IMR-90 (cell line): ENCODE measurements at regions not wholly inside any gene's neighbourhood (a gene's known extent, or its start where the extent isn't known, plus 50 kb on each side); places are given as distances from the start of the nearest gene placed in this dataset.

Experiments used
- ATAC-seq: fragments of 200-7000 bp; cut with Tn5 transposase; 2 replicates; pipeline ENCODE4 v1.9.1; 2020; ENCODE audit warnings: low read depth, mild to moderate bottlenecking, moderate library complexity
- BruUV-seq: library from RNA; stranded (reverse); fragments of 400-500 nt; replicated peaks from 2 replicates; lab custom pipeline; 2021; lab: Mats Ljungman, UMichigan
- CTCF ChIA-PET: fragments of 300-600 bp; formaldehyde crosslinking; extraction: SDS; loops from one replicate; lab custom pipeline; 2021; ENCODE audit warnings: antibody characterized with exemption; lab: Yijun Ruan, JAX
- POLR2A ChIA-PET: fragments of 300-600 bp; sonication (Branson Sonifier 250); formaldehyde crosslinking; loops from one replicate; lab custom pipeline; 2022; ENCODE audit warnings: antibody characterized with exemption; ENCODE audit not compliant: unreplicated experiment; lab: Charles Lee
- DNase-seq: peaks from one replicate; pipeline ENCODE4 v3.0.0; 2013
- H2AFZ ChIP-seq: replicated peaks from 2 replicates; pipeline ENCODE3; 2013; ENCODE audit warnings: low read length, mild to moderate bottlenecking; ENCODE audit not compliant: poor library complexity
- H2AK5ac ChIP-seq: 2 replicates; pipeline ENCODE4 v1.6.1; 2013; ENCODE audit warnings: low read depth, low read length, inconsistent platforms
- H2AK9ac ChIP-seq: replicated peaks from 2 replicates; pipeline ENCODE3; 2013; ENCODE audit warnings: mild to moderate bottlenecking, low read depth, low read length, moderate library complexity; ENCODE audit not compliant: poor library complexity
- H2BK120ac ChIP-seq: 2 replicates; pipeline ENCODE4 v1.6.1; 2013; ENCODE audit warnings: low read depth, low read length, inconsistent platforms
- H2BK15ac ChIP-seq: 3 replicates; pipeline ENCODE4 v1.6.1; 2013; ENCODE audit warnings: low read depth, low read length, inconsistent platforms
- H2BK20ac ChIP-seq: 2 replicates; pipeline ENCODE4 v1.6.1; 2013; ENCODE audit warnings: low read depth, mild to moderate bottlenecking, inconsistent platforms, low read length, moderate library complexity
- H2BK5ac ChIP-seq: 2 replicates; pipeline ENCODE4 v1.6.1; 2013; ENCODE audit warnings: mild to moderate bottlenecking, low read depth, low read length, inconsistent platforms; ENCODE audit not compliant: poor library complexity, severe bottlenecking
- H3K14ac ChIP-seq: replicated peaks from 2 replicates; pipeline ENCODE4 v1.6.1; 2013; ENCODE audit warnings: low read depth, low read length, inconsistent platforms
- H3K18ac ChIP-seq: 2 replicates; pipeline ENCODE4 v1.6.1; 2013; ENCODE audit warnings: low read depth, low read length, control low read depth
- H3K23ac ChIP-seq: 2 replicates; pipeline ENCODE4 v1.6.1; 2013; ENCODE audit warnings: low read depth, low read length, inconsistent platforms
- H3K27ac ChIP-seq: 2 replicates; pipeline ENCODE4 v1.5.1; 2013; ENCODE audit warnings: mild to moderate bottlenecking, control low read depth, low read length; ENCODE audit not compliant: insufficient read depth
- H3K27me3 ChIP-seq: 2 replicates; pipeline ENCODE4 v1.6.1; 2013; ENCODE audit warnings: low read length; ENCODE audit not compliant: control insufficient read depth, insufficient read depth
- H3K36me3 ChIP-seq: 2 replicates; pipeline ENCODE4 v1.6.1; 2013; ENCODE audit warnings: low read length, mixed read lengths; ENCODE audit not compliant: control insufficient read depth, insufficient read depth
- H3K4ac ChIP-seq: 2 replicates; pipeline ENCODE4 v1.6.1; 2013; ENCODE audit warnings: low read depth, low read length, inconsistent platforms
- H3K4me1 ChIP-seq: 2 replicates; pipeline ENCODE4 v1.6.1; 2013; ENCODE audit warnings: low read length, mixed read lengths; ENCODE audit not compliant: control insufficient read depth, insufficient read depth
- H3K4me2 ChIP-seq: 2 replicates; pipeline ENCODE4 v1.6.1; 2013; ENCODE audit warnings: low read depth, mild to moderate bottlenecking, control low read depth, low read length, moderate library complexity
- H3K4me3 ChIP-seq: 2 replicates; pipeline ENCODE4 v1.5.1; 2013; ENCODE audit warnings: low read depth, mild to moderate bottlenecking, control low read depth, low read length, moderate library complexity; ENCODE audit not compliant: insufficient read depth
- H3K56ac ChIP-seq: 2 replicates; pipeline ENCODE4 v1.6.1; 2013; ENCODE audit warnings: low read length, inconsistent platforms; ENCODE audit not compliant: insufficient read depth; ENCODE audit errors: extremely low read depth
- H3K79me1 ChIP-seq, 2 experiments: 2 replicates each; pipeline ENCODE4 v1.6.1; 2013; ENCODE audit warnings: low read length in 2 of 2, inconsistent platforms in 1 of 2, low read depth in 1 of 2
- H3K9ac ChIP-seq: 2 replicates; pipeline ENCODE4 v1.6.1; 2013; ENCODE audit warnings: low read depth, low read length, control low read depth
- H3K9me1 ChIP-seq: 2 replicates; pipeline ENCODE4 v1.6.1; 2013; ENCODE audit warnings: low read length, inconsistent platforms; ENCODE audit not compliant: insufficient read depth
- H3K9me3 ChIP-seq: 2 replicates; pipeline ENCODE4 v1.6.1; 2013; ENCODE audit warnings: low read length; ENCODE audit not compliant: control insufficient read depth, insufficient read depth
- H4K20me1 ChIP-seq: 2 replicates; pipeline ENCODE4 v1.6.1; 2013; ENCODE audit warnings: low read length, inconsistent platforms; ENCODE audit not compliant: insufficient read depth
- H4K5ac ChIP-seq: 2 replicates; pipeline ENCODE4 v1.6.1; 2013; ENCODE audit warnings: mild to moderate bottlenecking, low read depth, low read length, control low read depth
- H4K8ac ChIP-seq, 2 experiments: 2 replicates each; pipeline ENCODE4 v1.6.1; 2013; ENCODE audit warnings: low read depth in 2 of 2, low read length in 2 of 2, control low read depth in 1 of 2, inconsistent platforms in 1 of 2
- H4K91ac ChIP-seq: 2 replicates; pipeline ENCODE4 v1.6.1; 2013; ENCODE audit warnings: low read depth, low read length, inconsistent platforms; ENCODE audit not compliant: insufficient read depth
- RAD21 ChIP-seq: IDR thresholded peaks from 2 replicates; pipeline ENCODE4 v1.6.1; 2012; ENCODE audit warnings: low read length, improper control_type of control experiment
- WGBS, 2 experiments: methylation state at CpG; one replicate each; pipeline versions ENCODE4 v1.1.5 to v1.1.7; 2013; ENCODE audit warnings: missing lambda C conversion rate in 2 of 2; ENCODE audit not compliant: insufficient read length in 1 of 2; ENCODE audit errors: extremely low coverage in 2 of 2; 5-methylcytosine and 5-hydroxymethylcytosine counted together
- dilution Hi-C: fragments of 300-500 bp; cut with HindIII; formaldehyde crosslinking; loops from one replicate; pipeline ENCODE4 v1.14.3; 2018; ENCODE audit warnings: low sequenced_read_pairs; ENCODE audit not compliant: unreplicated experiment
- in situ Hi-C: fragments of 300-500 bp; cut with MboI; formaldehyde crosslinking; loops from 3 replicates; pipeline ENCODE4 v1.14.3; 2019; ENCODE audit warnings: low sequenced_read_pairs, inconsistent platforms, mixed read lengths
- intact Hi-C: fragments of 100-400 bp; cut with micrococcal nuclease; formaldehyde crosslinking; loops from 2 replicates; pipeline ENCODE4 v1.10.0; 2022

DNA sequence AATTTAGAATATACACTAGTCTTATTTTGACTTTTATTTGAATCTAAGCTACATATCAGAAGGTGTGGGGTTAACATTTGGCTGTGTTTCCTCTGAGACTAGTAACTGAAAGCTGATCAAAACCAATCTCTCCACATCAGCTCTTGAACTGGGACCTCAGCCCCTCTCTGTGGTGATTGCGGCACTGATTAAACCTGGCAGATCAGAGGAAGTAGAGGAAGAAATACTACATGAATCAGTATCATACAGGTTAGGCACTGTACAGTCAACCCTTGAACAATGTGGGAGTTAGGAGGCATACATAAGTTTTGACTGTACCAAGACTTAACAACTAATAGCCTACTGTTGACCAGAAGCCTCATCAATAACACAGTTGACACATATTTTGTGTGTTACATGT is 122.5 kb upstream of the C1orf87 start:
- Histone ChIP-seq H3K14ac (no peak overlapping the region), H2BK15ac (no peak overlapping the region), H2BK5ac (no peak overlapping the region), H4K91ac (no peak overlapping the region), H3K4me3 (no peak overlapping the region), H3K9me1 (no peaks in the 10 kb centered on the region), H2AK5ac (no peak overlapping the region), H2AFZ (no peak overlapping the region), H2BK120ac (no peak overlapping the region), H3K9ac (no peak overlapping the region), H3K56ac (no peak overlapping the region), H2BK20ac (no peak overlapping the region), H3K23ac (no peak overlapping the region), H4K5ac (no peak overlapping the region), H3K27me3 (no peaks in the 10 kb centered on the region), H3K4ac (no peak overlapping the region), H4K8ac (no peak overlapping the region), H3K4me2 (no peak overlapping the region), H3K9me3 (no peaks in the 10 kb centered on the region), H3K36me3 (no peaks in the 10 kb centered on the region), H2AK9ac (no peak overlapping the region), H3K4me1 (no peaks in the 10 kb centered on the region), H3K79me1 (no peaks in the 10 kb centered on the region), H4K20me1 (no peaks in the 10 kb centered on the region), H3K18ac (no peak overlapping the region), H3K27ac (no peak overlapping the region)
- ChIA-PET CTCF (no interaction called here), POLR2A (no interaction called here)
- intact Hi-C loops (no loop called here), dilution Hi-C loops (no loop called here), in situ Hi-C loops (no loop called here)
- ATAC-seq: no peak
- BruUV-seq: no TSS peak
- DNase-seq: no peak
- TF ChIP-seq RAD21: no peak
- WGBS, 2 experiments: no CpG with 5 or more reads among the region's 1 CpG
